GM23338 (cell line): ENCODE measurements at regions not wholly inside any gene's neighbourhood (a gene's known extent, or its start where the extent isn't known, plus 50 kb on each side); places are given as distances from the start of the nearest gene placed in this dataset.

Experiments
- ATAC-seq: fragments of 200-7000 bp; cut with Tn5 transposase; 3 replicates; pipeline ENCODE4 v1.9.1; 2020
- DNase-seq: peaks from one replicate; pipeline ENCODE4 v3.0.0-alpha.2; 2015; ENCODE audit warnings: low spot score
- H2AFZ ChIP-seq: fragments of 200-600 bp; sonication (generic); 2 replicates; pipeline ENCODE4 v1.8.0; 2016; ENCODE audit warnings: antibody characterized with exemption, mild to moderate bottlenecking, moderate library complexity
- H3F3A ChIP-seq: fragments of 200-600 bp; sonication (generic); replicated peaks from 2 replicates; pipeline ENCODE4 v1.8.0; 2017; ENCODE audit warnings: antibody characterized with exemption, mixed run types, low read depth
- H3K27ac ChIP-seq: fragments of 200-600 bp; sonication (generic); 2 replicates; pipeline ENCODE4 v1.6.1; 2016; ENCODE audit warnings: low read depth
- H3K27me3 ChIP-seq: fragments of 200-600 bp; sonication (generic); 2 replicates; pipeline ENCODE4 v1.8.0; 2016; ENCODE audit warnings: mild to moderate bottlenecking, mixed run types, moderate library complexity; ENCODE audit not compliant: insufficient read depth
- H3K36me3 ChIP-seq: fragments of 200-600 bp; sonication (generic); 2 replicates; pipeline ENCODE4 v1.8.0; 2016; ENCODE audit warnings: mild to moderate bottlenecking; ENCODE audit not compliant: insufficient read depth
- H3K4me1 ChIP-seq: fragments of 200-600 bp; sonication (generic); 2 replicates; pipeline ENCODE4 v1.8.0; 2016; ENCODE audit warnings: mild to moderate bottlenecking, moderate library complexity; ENCODE audit not compliant: insufficient read depth
- H3K4me2 ChIP-seq: fragments of 200-600 bp; sonication (generic); 2 replicates; pipeline ENCODE4 v1.7.1; 2017; ENCODE audit warnings: mixed run types
- H3K4me3 ChIP-seq: fragments of 200-600 bp; sonication (generic); 2 replicates; pipeline ENCODE4 v1.6.1; 2016; ENCODE audit warnings: mixed run types
- H3K79me2 ChIP-seq: fragments of 200-600 bp; sonication (generic); replicated peaks from 2 replicates; pipeline ENCODE4 v1.8.0; 2017; ENCODE audit warnings: mild to moderate bottlenecking; ENCODE audit not compliant: insufficient read depth
- H3K9me2 ChIP-seq: fragments of 200-600 bp; sonication (generic); 2 replicates; pipeline ENCODE4 v1.8.0; 2017; ENCODE audit not compliant: insufficient read depth
- H4K20me1 ChIP-seq: fragments of 200-600 bp; sonication (generic); replicated peaks from 2 replicates; pipeline ENCODE4 v1.8.0; 2017; ENCODE audit warnings: mild to moderate bottlenecking; ENCODE audit not compliant: insufficient read depth
- H3K27ac Mint-ChIP-seq: 2 replicates; pipeline ENCODE4 v1.8.0; 2020; ENCODE audit warnings: inconsistent platforms, mild to moderate bottlenecking, moderate library complexity, mixed read lengths
- H3K27me3 Mint-ChIP-seq: 3 replicates; pipeline ENCODE4 v1.8.0; 2022; ENCODE audit warnings: low read depth, mild to moderate bottlenecking, moderate library complexity, mixed read lengths, inconsistent platforms; ENCODE audit not compliant: insufficient read depth, poor library complexity
- H3K36me3 Mint-ChIP-seq: 3 replicates; pipeline ENCODE4 v1.8.0; 2021; ENCODE audit warnings: low read depth, mild to moderate bottlenecking, inconsistent platforms, moderate library complexity, mixed read lengths
- H3K4me1 Mint-ChIP-seq: 3 replicates; pipeline ENCODE4 v1.8.0; 2020; ENCODE audit warnings: mild to moderate bottlenecking, inconsistent platforms, mixed read lengths
- H3K4me3 Mint-ChIP-seq: 3 replicates; pipeline ENCODE4 v1.8.0; 2021; ENCODE audit warnings: moderate library complexity, mild to moderate bottlenecking, inconsistent platforms, mixed read lengths
- H3K9me3 Mint-ChIP-seq: 3 replicates; pipeline ENCODE4 v1.8.0; 2020; ENCODE audit warnings: moderate library complexity, mild to moderate bottlenecking, inconsistent platforms, mixed read lengths
- ETS1 ChIP-seq: IDR thresholded peaks from 2 replicates; pipeline ENCODE4 v1.6.1; 2016; ENCODE audit warnings: antibody characterized with exemption
- EZH2 ChIP-seq: fragments of 200-600 bp; sonication (generic); IDR thresholded peaks from one replicate; pipeline ENCODE4 v1.8.0; 2017; ENCODE audit warnings: antibody characterized with exemption, mild to moderate bottlenecking, low read depth; ENCODE audit not compliant: unreplicated experiment
- JUNB ChIP-seq: IDR thresholded peaks from one replicate; pipeline ENCODE4 v1.6.1; 2016; ENCODE audit warnings: antibody characterized with exemption; ENCODE audit not compliant: unreplicated experiment
- POLR2AphosphoS5 ChIP-seq: IDR thresholded peaks from 2 replicates; pipeline ENCODE4 v1.6.1; 2016; ENCODE audit warnings: antibody characterized with exemption, low read depth
- STAT1 ChIP-seq: IDR thresholded peaks from one replicate; pipeline ENCODE4 v1.6.1; 2016; ENCODE audit warnings: antibody characterized with exemption; ENCODE audit not compliant: unreplicated experiment

DNA sequence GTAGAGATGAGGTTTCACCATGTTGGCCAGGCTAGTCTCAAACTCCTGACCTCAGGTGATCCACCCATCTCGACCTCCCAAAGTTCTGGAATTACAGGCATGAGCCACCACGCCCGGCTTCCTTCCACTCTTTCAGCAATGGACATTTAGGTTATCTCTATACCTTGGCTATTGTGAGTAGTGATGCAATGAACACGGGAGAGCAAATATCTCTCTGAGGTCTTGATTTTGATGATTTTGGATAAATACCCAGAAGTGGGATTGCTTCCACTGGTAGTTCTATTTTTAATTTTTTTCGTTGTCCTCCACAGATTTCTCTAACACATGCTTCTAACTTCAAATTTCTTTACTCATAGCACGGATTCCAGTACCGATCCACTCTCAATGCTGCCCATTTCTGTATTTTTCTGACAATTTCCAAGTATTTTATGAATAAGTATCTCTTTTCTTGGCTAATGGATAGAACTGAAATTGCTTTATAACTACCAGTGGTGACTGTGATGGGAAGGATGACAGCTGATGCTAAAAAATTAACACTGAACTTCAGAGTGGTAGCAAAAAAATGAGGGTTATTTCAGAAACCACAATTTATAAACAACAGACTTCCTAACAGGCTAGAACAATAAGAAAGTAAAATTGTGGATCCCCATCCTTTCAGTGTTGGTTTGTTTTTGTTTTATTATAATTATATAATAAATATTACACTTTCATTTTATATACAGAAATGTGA, 327.5 kb upstream of the RUNX1 start:
- Histone ChIP-seq H3K36me3 (no peaks in the 10 kb centered on the region), H3K9me2 (no peaks in the 10 kb centered on the region), H2AFZ (no peak overlapping the region), H3K4me2 (no peak overlapping the region), H3K4me1 (peaks cover 4% of the 10 kb centered on the region; the same call in 1 of the 2 replicates), H3K79me2 (no peaks in the 10 kb centered on the region), H3K27ac (no peak overlapping the region), H3K4me3 (no peak overlapping the region), H3K27me3 (no peaks in the 10 kb centered on the region), H3F3A (no peaks in the 10 kb centered on the region), H4K20me1 (no peaks in the 10 kb centered on the region)
- Mint-ChIP-seq H3K4me1 (peaks cover 5% of the 10 kb centered on the region; the same call in 2 of the 3 replicates), H3K9me3 (no peaks in the 10 kb centered on the region), H3K27me3 (no peaks in the 10 kb centered on the region), H3K27ac (no peak overlapping the region), H3K36me3 (no peaks in the 10 kb centered on the region), H3K4me3 (no peak overlapping the region)
- no peak for DNase-seq
- no peak for ATAC-seq
- TF ChIP-seq STAT1 (no peak), ETS1 (no peak)

DNA sequence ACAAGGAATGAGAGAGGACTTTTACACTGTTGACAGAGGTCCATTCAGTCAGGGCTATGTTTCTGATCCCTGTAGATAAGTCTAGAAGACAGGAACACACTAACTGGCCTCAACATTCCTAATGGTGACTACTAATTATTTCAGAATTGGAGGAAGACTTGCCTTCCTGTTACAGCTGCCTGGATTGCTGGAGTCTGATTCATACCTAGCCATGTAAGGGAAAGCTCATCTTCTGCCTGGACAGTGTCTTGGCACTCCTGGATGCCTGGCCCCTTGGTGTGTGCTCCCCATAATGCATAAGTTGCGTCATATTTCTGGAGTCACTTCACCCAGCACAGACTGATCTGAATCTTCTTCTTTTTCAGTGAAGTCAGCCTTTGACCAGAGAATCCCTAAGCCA, 326.0 kb upstream of the RUNX1 start:
- no peak overlapping the region for H2AFZ ChIP-seq
- no peaks in the 10 kb centered on the region for H3K9me3 Mint-ChIP-seq

GRCh38 chr21:35373998-35374397, 324.9 kb upstream of the RUNX1 start:
- ATAC-seq, result no peak
- no peak overlapping the region for H3K4me3 Mint-ChIP-seq

More for the DNA sequence above, 326.0 kb upstream of the RUNX1 start:
- no peak overlapping the region for H3K4me3 ChIP-seq
- H3K27ac Mint-ChIP-seq, result no peak overlapping the region
- no peaks in the 10 kb centered on the region for H3K36me3 ChIP-seq
- no peaks in the 10 kb centered on the region for H3K27me3 Mint-ChIP-seq
- no peak overlapping the region for H3K4me2 ChIP-seq
- no peak overlapping the region for H3K27ac ChIP-seq
- peaks cover 4% of the 10 kb centered on the region; the same call in 1 of the 2 replicates for H3K4me1 ChIP-seq
- H3K9me2 ChIP-seq, result no peaks in the 10 kb centered on the region
- no peak for TF ChIP-seq STAT1
- TF ChIP-seq JUNB, result no peak
- TF ChIP-seq POLR2AphosphoS5, result no peak
- no peaks in the 10 kb centered on the region for H4K20me1 ChIP-seq
- ATAC-seq, result no peak
- DNase-seq, result no peak
- H3K79me2 ChIP-seq, result no peaks in the 10 kb centered on the region
- peaks cover 5% of the 10 kb centered on the region; the same call in 2 of the 3 replicates for H3K4me1 Mint-ChIP-seq
- H3K27me3 ChIP-seq, result no peaks in the 10 kb centered on the region
- H3K4me3 Mint-ChIP-seq, result no peak overlapping the region
- no peaks in the 10 kb centered on the region for H3K36me3 Mint-ChIP-seq
- no peaks in the 10 kb centered on the region for H3F3A ChIP-seq

More at GRCh38 chr21:35373998-35374397, 324.9 kb upstream of the RUNX1 start:
- Histone ChIP-seq H3K27ac (no peak overlapping the region), H3K4me3 (no peak overlapping the region), H3K4me1 (peaks cover 4% of the 10 kb centered on the region; the same call in 1 of the 2 replicates), H4K20me1 (no peaks in the 10 kb centered on the region), H3K9me2 (no peaks in the 10 kb centered on the region), H3K79me2 (no peaks in the 10 kb centered on the region), H3F3A (no peaks in the 10 kb centered on the region), H3K4me2 (no peak overlapping the region), H2AFZ (no peak overlapping the region), H3K36me3 (no peaks in the 10 kb centered on the region), H3K27me3 (no peaks in the 10 kb centered on the region)
- Mint-ChIP-seq H3K27ac (no peak overlapping the region), H3K4me1 (peaks cover 5% of the 10 kb centered on the region; the same call in 2 of the 3 replicates), H3K36me3 (no peaks in the 10 kb centered on the region), H3K9me3 (no peaks in the 10 kb centered on the region), H3K27me3 (no peaks in the 10 kb centered on the region)
- DNase-seq, result no peak
- TF ChIP-seq EZH2, result no peak
